H9 (cell line): ENCODE measurements at regions not wholly inside any gene's neighbourhood (a gene's known extent, or its start where the extent isn't known, plus 50 kb on each side); places are given as distances from the start of the nearest gene placed in this dataset.

Source experiments
- DNase-seq: peaks from one replicate; pipeline ENCODE4 v3.0.0-alpha.2; 2017
- H2AFZ ChIP-seq: one replicate; pipeline ENCODE4 v1.6.1; 2013; ENCODE audit warnings: mild to moderate bottlenecking, low read length, control low read depth, moderate library complexity
- H2AK5ac ChIP-seq: 2 replicates; pipeline ENCODE4 v1.6.1; 2013; ENCODE audit warnings: low read length, control low read depth, mixed read lengths; ENCODE audit not compliant: insufficient read length
- H2BK120ac ChIP-seq: one replicate; pipeline ENCODE4 v1.6.1; 2013; ENCODE audit warnings: low read depth, mild to moderate bottlenecking, low read length, control low read depth, inconsistent platforms; ENCODE audit not compliant: poor library complexity, severe bottlenecking
- H2BK12ac ChIP-seq: 2 replicates; pipeline ENCODE4 v1.6.1; 2013; ENCODE audit warnings: low read length, control low read depth, mixed read lengths, low read depth; ENCODE audit not compliant: insufficient read length
- H2BK15ac ChIP-seq: 2 replicates; pipeline ENCODE4 v1.6.1; 2013; ENCODE audit warnings: low read depth, low read length, control low read depth
- H2BK20ac ChIP-seq: one replicate; pipeline ENCODE4 v1.6.1; 2013; ENCODE audit warnings: low read depth, mild to moderate bottlenecking, low read length, control low read depth, inconsistent platforms; ENCODE audit not compliant: poor library complexity, severe bottlenecking
- H2BK5ac ChIP-seq: 2 replicates; pipeline ENCODE4 v1.6.1; 2013; ENCODE audit warnings: low read length, control low read depth, mixed read lengths; ENCODE audit not compliant: insufficient read length
- H3K14ac ChIP-seq: 2 replicates; pipeline ENCODE4 v1.6.1; 2013; ENCODE audit warnings: low read length, control low read depth; ENCODE audit not compliant: insufficient read depth
- H3K18ac ChIP-seq: 2 replicates; pipeline ENCODE4 v1.6.1; 2013; ENCODE audit warnings: low read depth, mild to moderate bottlenecking, mixed read lengths, low read length, control low read depth; ENCODE audit not compliant: insufficient read length
- H3K23ac ChIP-seq: 2 replicates; pipeline ENCODE4 v1.6.1; 2013; ENCODE audit warnings: low read length, control low read depth, mixed read lengths, low read depth; ENCODE audit not compliant: insufficient read length
- H3K23me2 ChIP-seq: 2 replicates; pipeline ENCODE4 v1.6.1; 2013; ENCODE audit warnings: low read depth, mild to moderate bottlenecking, mixed read lengths, low read length, control low read depth; ENCODE audit not compliant: insufficient read length, poor library complexity, severe bottlenecking
- H3K27ac ChIP-seq: 2 replicates; pipeline ENCODE4 v1.5.1; 2013; ENCODE audit warnings: low read length, control low read depth, mixed read lengths, low read depth; ENCODE audit not compliant: insufficient read length
- H3K27me3 ChIP-seq: 2 replicates; pipeline ENCODE4 v1.6.1; 2013; ENCODE audit warnings: low read length, control low read depth, inconsistent platforms; ENCODE audit not compliant: insufficient read depth
- H3K4ac ChIP-seq: 2 replicates; pipeline ENCODE4 v1.6.1; 2013; ENCODE audit warnings: low read depth, mild to moderate bottlenecking, control low read depth, inconsistent platforms, low read length, moderate library complexity
- H3K4me1 ChIP-seq: 2 replicates; pipeline ENCODE4 v1.6.1; 2013; ENCODE audit warnings: low read length, control low read depth, inconsistent platforms; ENCODE audit not compliant: insufficient read depth
- H3K4me2 ChIP-seq: 2 replicates; pipeline ENCODE4 v1.6.1; 2013; ENCODE audit warnings: low read length, control low read depth, mixed read lengths; ENCODE audit not compliant: insufficient read length, insufficient read depth
- H3K56ac ChIP-seq: 2 replicates; pipeline ENCODE4 v1.6.1; 2013; ENCODE audit warnings: low read depth, mild to moderate bottlenecking, mixed read lengths, low read length, control low read depth; ENCODE audit not compliant: insufficient read length
- H3K79me1 ChIP-seq: 2 replicates; pipeline ENCODE4 v1.6.1; 2013; ENCODE audit warnings: low read depth, mild to moderate bottlenecking, moderate library complexity, low read length, control low read depth, inconsistent platforms; ENCODE audit not compliant: insufficient read depth, poor library complexity, severe bottlenecking
- H3K79me2 ChIP-seq: 2 replicates; pipeline ENCODE4 v1.6.1; 2013; ENCODE audit warnings: low read length, control low read depth, inconsistent platforms; ENCODE audit not compliant: insufficient read depth
- H3K9ac ChIP-seq: 2 replicates; pipeline ENCODE4 v1.6.1; 2013; ENCODE audit warnings: low read length, control low read depth, mixed read lengths; ENCODE audit not compliant: insufficient read length; ENCODE audit errors: extremely low read depth
- H3K9me3 ChIP-seq: one replicate; pipeline ENCODE4 v1.6.1; 2013; ENCODE audit warnings: low read depth, low read length, inconsistent platforms; ENCODE audit not compliant: control insufficient read depth
- H3T11ph ChIP-seq: one replicate; pipeline ENCODE4 v1.6.1; 2013; ENCODE audit warnings: mild to moderate bottlenecking, low read length, control low read depth, inconsistent platforms
- H4K20me1 ChIP-seq: one replicate; pipeline ENCODE4 v1.6.1; 2013; ENCODE audit not compliant: control insufficient read depth, insufficient read length, insufficient read depth
- H4K5ac ChIP-seq: 2 replicates; pipeline ENCODE4 v1.6.1; 2013; ENCODE audit warnings: low read depth, mild to moderate bottlenecking, mixed read lengths, low read length, control low read depth; ENCODE audit not compliant: insufficient read length
- H4K8ac ChIP-seq: replicated peaks from 2 replicates; pipeline ENCODE4 v1.6.1; 2013; ENCODE audit warnings: low read length, control low read depth, mixed read lengths, low read depth; ENCODE audit not compliant: insufficient read length
- H4K91ac ChIP-seq: 2 replicates; pipeline ENCODE4 v1.6.1; 2013; ENCODE audit warnings: low read depth, mild to moderate bottlenecking, moderate library complexity, mixed read lengths, low read length, control low read depth; ENCODE audit not compliant: insufficient read length
- H3K27ac Mint-ChIP-seq, 3 experiments: 2 replicates in 2 of 3; 3 replicates in 1 of 3; pipeline ENCODE4 v1.8.0; 2020 to 2021; ENCODE audit warnings: mixed read lengths in 3 of 3, mild to moderate bottlenecking in 1 of 3, moderate library complexity in 1 of 3
- H3K27me3 Mint-ChIP-seq: 2 replicates; pipeline ENCODE4 v1.8.0; 2021; ENCODE audit warnings: low read depth, mild to moderate bottlenecking, moderate library complexity, mixed read lengths
- H3K36me3 Mint-ChIP-seq, 3 experiments: 2 replicates in 2 of 3; 3 replicates in 1 of 3; pipeline ENCODE4 v1.8.0; 2020 to 2021; ENCODE audit warnings: low read depth in 3 of 3, mixed read lengths in 3 of 3; ENCODE audit not compliant: insufficient read depth in 1 of 3
- H3K4me1 Mint-ChIP-seq, 2 experiments: 2 replicates each; pipeline ENCODE4 v1.8.0; 2020; ENCODE audit warnings: mixed read lengths in 2 of 2
- H3K4me3 Mint-ChIP-seq, 2 experiments: 2 replicates in 1 of 2; 3 replicates in 1 of 2; pipeline ENCODE4 v1.8.0; 2020 to 2021; ENCODE audit warnings: mild to moderate bottlenecking in 2 of 2, mixed read lengths in 2 of 2, moderate library complexity in 1 of 2
- H3K9me3 Mint-ChIP-seq, 2 experiments: 2 replicates in 1 of 2; 3 replicates in 1 of 2; pipeline ENCODE4 v1.8.0; 2020; ENCODE audit warnings: mild to moderate bottlenecking in 2 of 2, mixed read lengths in 2 of 2, moderate library complexity in 1 of 2
- CTCF ChIP-seq: fragments of 200-600 bp; sonication (generic); conservative IDR thresholded peaks from 3 replicates; pipeline ENCODE4 v1.8.0; 2021; ENCODE audit warnings: antibody characterized with exemption, mild to moderate bottlenecking
- WGBS: extraction: QIAGEN DNeasy Blood & Tissue Kit; methylation state at CpG from one replicate; pipeline ENCODE4 v1.1.7; 2013; ENCODE audit warnings: missing lambda C conversion rate, low lambda C conversion rate, mixed read lengths; ENCODE audit not compliant: insufficient read length; ENCODE audit errors: extremely low coverage; 5-methylcytosine and 5-hydroxymethylcytosine counted together

- Histone ChIP-seq H2BK120ac (no peak overlapping the region), H3K79me1 (no peaks in the 10 kb centered on the region), H2BK20ac (no peak overlapping the region), H3K79me2 (no peaks in the 10 kb centered on the region), H4K8ac (no peak overlapping the region), H2AK5ac (no peak overlapping the region), H3K4me2 (no peak overlapping the region), H2AFZ (no peak overlapping the region), H3K27ac (no peak overlapping the region), H4K20me1 (no peaks in the 10 kb centered on the region), H3K9me3 (no peaks in the 10 kb centered on the region), H3K18ac (no peak overlapping the region), H3K27me3 (no peaks in the 10 kb centered on the region; the same call in 1 of the 2 replicates), H3K23me2 (no peaks in the 10 kb centered on the region), H4K91ac (no peak overlapping the region), H3T11ph (no peak overlapping the region), H3K23ac (no peak overlapping the region), H3K9ac (no peak overlapping the region), H3K4ac (no peak overlapping the region), H2BK5ac (no peak overlapping the region), H3K14ac (no peak overlapping the region), H3K56ac (no peak overlapping the region), H4K5ac (no peak overlapping the region), H3K4me1 (no peaks in the 10 kb centered on the region), H2BK12ac (no peak overlapping the region), H2BK15ac (no peak overlapping the region)
- peaks cover 0 to 3% of the 10 kb centered on the region in 2 experiments; a peak in 1 of 5 replicates for H3K9me3 Mint-ChIP-seq
- H3K27ac Mint-ChIP-seq, result no peak overlapping the region
- TF ChIP-seq CTCF, result no peak
- no peak for DNase-seq
- H3K4me1 Mint-ChIP-seq, result peaks cover 10 to 20% of the 10 kb centered on the region in 2 experiments
- WGBS, result no CpG with 5 or more reads among the region's 2 CpGs
- no peak overlapping the region for H3K4me3 Mint-ChIP-seq
- H3K27me3 Mint-ChIP-seq, result no peaks in the 10 kb centered on the region; the same call in 1 of the 2 replicates
- H3K36me3 Mint-ChIP-seq, result no peaks in the 10 kb centered on the region; a peak in 1 of 7 replicates
These were observed 705.1 kb downstream of the MED13L start for GRCh38 chr12:115572440-115572839.
